ENCODE measurements at regions not wholly inside any gene's neighbourhood (a gene's known extent, or its start where the extent isn't known, plus 50 kb on each side); places are given as distances from the start of the nearest gene placed in this dataset.

DNA sequence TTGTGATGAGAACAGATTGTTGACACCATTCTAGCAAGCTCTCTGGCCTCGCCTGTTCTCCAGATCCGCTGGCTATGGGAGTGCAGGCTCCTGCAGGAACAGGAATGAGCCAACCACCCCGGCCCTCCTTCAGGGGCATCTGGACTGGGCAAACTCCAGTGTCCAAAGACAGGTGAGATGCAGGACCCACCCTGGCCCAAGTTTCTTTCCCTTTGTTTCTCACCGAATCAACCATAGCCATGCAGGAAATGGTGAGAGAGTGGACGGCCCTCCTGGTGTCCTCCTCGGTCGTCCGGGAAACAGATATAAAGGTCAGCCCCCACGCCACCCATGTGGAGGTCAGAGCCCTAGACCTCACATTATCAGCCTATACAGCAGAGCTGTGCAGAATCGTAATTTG, 108.6 kb upstream of the IRX2 start:
- Mint-ChIP-seq H3K4me3 (no peak overlapping the region), H3K36me3 (ENCODE audit: low read depth) (no peaks in the 10 kb centered on the region), H3K9me3 (peaks cover 13% of the 10 kb centered on the region), H3K4me1 (ENCODE audit: low read depth) (no peaks in the 10 kb centered on the region), H3K27ac (no peak overlapping the region), H3K27me3 (ENCODE audit: low read depth) (no peaks in the 10 kb centered on the region)

DNA sequence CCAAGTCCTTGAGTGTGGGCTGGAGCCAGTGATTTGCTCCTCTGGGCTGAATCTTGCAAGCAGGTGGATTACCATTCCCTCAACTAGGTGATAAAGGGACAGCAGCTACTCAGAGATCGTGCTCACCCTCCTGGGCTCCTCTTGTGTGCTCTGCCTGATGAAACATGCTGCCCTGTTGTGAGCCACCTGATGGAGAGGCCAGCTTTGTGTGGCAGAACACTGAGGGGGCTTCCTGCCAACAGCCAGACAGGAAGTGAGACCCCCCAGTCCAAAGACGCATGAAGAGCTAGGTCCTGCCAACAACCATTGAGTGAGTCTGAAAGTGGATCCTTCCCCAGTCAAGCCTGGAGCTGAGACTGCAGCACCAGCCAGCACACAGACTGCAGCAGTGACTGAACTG, 106.4 kb upstream of the IRX2 start:
- Mint-ChIP-seq H3K36me3 (ENCODE audit: low read depth) (no peaks in the 10 kb centered on the region), H3K4me1 (ENCODE audit: low read depth) (no peaks in the 10 kb centered on the region), H3K27me3 (ENCODE audit: low read depth) (no peaks in the 10 kb centered on the region), H3K9me3 (peaks cover 14% of the 10 kb centered on the region), H3K4me3 (no peak overlapping the region), H3K27ac (no peak overlapping the region)

DNA sequence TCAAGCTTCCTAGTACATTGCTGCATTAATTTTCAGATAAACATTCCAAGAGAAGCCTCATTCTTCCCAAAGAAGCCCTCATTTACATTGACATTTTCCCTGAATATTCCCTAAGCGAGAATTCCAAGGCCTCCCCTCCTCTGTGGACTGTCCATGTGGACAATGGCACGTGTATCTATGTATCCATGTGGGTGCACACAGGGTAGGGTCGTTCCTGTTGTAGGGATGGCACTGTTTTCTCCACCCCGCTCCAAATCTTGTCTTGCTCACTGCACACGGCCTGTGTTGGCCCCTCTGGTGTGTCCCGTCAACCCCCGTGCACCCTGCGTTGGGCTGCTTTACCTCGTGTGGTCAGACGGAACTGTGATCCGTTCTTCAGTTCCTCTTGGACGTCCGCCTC, 104.7 kb upstream of the IRX2 start:
- H3K9me3 Mint-ChIP-seq, result peaks cover 14% of the 10 kb centered on the region
- no peaks in the 10 kb centered on the region for H3K36me3 Mint-ChIP-seq (ENCODE audit: low read depth)
- no peak overlapping the region for H3K27ac Mint-ChIP-seq

DNA sequence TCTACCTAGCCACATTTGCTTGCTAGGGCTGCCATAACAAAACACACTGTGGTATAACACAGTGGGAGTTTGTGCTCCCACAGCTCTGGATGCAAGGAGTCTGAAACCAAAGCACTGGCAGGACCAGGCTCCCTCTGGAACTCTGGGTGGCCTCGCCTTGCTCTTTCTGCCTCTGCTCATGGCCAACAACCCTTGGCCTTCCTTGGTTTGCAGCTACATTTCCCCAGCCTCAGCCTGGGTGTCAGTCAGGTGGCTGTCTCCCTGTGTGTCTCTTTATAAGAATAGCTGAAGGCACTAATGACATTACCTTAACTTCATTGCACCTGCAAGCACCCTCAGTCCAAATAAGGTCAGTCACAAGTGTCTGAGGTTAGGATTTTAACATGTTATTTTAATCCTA, 101.0 kb upstream of the IRX2 start:
- no peaks in the 10 kb centered on the region for H3K36me3 Mint-ChIP-seq (ENCODE audit: low read depth)
- no peaks in the 10 kb centered on the region for H3K4me1 Mint-ChIP-seq (ENCODE audit: low read depth)
- no peaks in the 10 kb centered on the region for H3K27me3 Mint-ChIP-seq (ENCODE audit: low read depth)
- H3K27ac Mint-ChIP-seq, result no peak overlapping the region
- peaks cover 18% of the 10 kb centered on the region for H3K9me3 Mint-ChIP-seq
- H3K4me3 Mint-ChIP-seq, result no peak overlapping the region

More for the DNA sequence above, 104.7 kb upstream of the IRX2 start:
- no peaks in the 10 kb centered on the region for H3K27me3 Mint-ChIP-seq (ENCODE audit: low read depth)
- H3K4me3 Mint-ChIP-seq, result no peak overlapping the region
- no peaks in the 10 kb centered on the region for H3K4me1 Mint-ChIP-seq (ENCODE audit: low read depth)

DNA sequence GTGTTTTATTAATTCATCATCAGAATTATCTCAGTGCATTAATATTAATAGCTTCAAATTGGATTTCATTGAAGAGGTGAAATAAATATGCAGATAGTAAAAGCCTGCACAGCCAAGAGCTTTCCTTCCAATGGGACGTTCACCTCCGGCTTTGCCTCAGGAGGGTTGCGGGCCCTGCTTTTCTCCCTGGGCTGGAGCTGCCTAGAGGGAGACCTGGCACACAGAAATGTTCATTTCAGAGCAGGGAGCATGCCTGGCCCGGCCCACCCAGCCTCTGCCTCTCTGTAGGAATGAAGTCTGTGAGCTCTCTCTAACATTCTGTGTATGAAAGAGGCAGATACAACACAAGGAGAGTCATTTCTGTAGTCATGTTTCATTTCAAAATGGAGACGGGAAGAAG, 100.4 kb upstream of the IRX2 start:
- peaks cover 18% of the 10 kb centered on the region for H3K9me3 Mint-ChIP-seq
- no peaks in the 10 kb centered on the region for H3K4me1 Mint-ChIP-seq (ENCODE audit: low read depth)
- no peak overlapping the region for H3K4me3 Mint-ChIP-seq
- H3K36me3 Mint-ChIP-seq (ENCODE audit: low read depth), result no peaks in the 10 kb centered on the region
- H3K27me3 Mint-ChIP-seq (ENCODE audit: low read depth), result no peaks in the 10 kb centered on the region
- H3K27ac Mint-ChIP-seq, result no peak overlapping the region

DNA sequence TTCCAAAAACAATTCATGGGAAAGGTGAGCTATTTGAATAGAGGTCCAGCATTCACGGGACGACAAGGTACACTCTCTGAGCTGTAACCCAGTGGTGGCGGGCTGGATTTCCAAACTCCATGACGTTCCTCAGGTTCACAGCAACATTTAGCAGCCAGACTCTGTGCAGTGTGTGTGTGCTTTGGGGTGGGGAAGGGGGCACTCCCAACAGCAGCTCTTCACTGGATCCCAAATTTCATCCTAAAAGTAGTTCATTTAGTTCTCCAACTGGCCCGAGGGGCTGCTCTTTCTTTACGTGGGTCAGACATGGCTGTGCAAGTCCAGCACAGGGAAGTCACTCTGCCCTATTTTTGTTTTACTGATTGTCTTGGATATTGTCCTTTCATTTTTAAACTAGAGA, 98.0 kb upstream of the IRX2 start:
- no peaks in the 10 kb centered on the region for H3K4me1 Mint-ChIP-seq (ENCODE audit: low read depth)
- H3K36me3 Mint-ChIP-seq (ENCODE audit: low read depth), result no peaks in the 10 kb centered on the region
- H3K4me3 Mint-ChIP-seq, result no peak overlapping the region
- no peak overlapping the region for H3K27ac Mint-ChIP-seq
- peaks cover 12% of the 10 kb centered on the region for H3K9me3 Mint-ChIP-seq
- no peaks in the 10 kb centered on the region for H3K27me3 Mint-ChIP-seq (ENCODE audit: low read depth)

DNA sequence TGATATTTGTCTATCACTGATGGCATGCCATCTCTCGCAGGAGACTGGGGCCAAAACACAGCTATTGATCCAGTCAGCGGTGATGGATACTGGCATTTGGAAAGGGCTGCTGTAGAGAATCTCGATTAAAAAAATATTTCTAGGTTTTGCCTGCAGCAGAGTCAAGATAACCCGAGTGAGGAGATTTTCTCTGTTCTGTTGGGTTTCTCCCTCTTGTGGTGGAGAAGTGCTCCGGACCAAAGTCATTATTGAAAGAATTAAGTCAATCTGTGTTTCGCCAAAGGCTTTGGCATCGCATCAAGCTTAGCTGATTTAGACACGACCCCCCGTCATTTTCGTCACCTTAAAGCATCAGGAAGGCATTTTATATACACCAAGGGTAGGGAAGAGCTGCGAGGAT, 97.1 kb upstream of the IRX2 start:
- no peaks in the 10 kb centered on the region for H3K4me1 Mint-ChIP-seq (ENCODE audit: low read depth)
- no peaks in the 10 kb centered on the region for H3K27me3 Mint-ChIP-seq (ENCODE audit: low read depth)
- H3K4me3 Mint-ChIP-seq, result no peak overlapping the region
- peaks cover 12% of the 10 kb centered on the region for H3K9me3 Mint-ChIP-seq
- H3K27ac Mint-ChIP-seq, result no peak overlapping the region
- no peaks in the 10 kb centered on the region for H3K36me3 Mint-ChIP-seq (ENCODE audit: low read depth)

DNA sequence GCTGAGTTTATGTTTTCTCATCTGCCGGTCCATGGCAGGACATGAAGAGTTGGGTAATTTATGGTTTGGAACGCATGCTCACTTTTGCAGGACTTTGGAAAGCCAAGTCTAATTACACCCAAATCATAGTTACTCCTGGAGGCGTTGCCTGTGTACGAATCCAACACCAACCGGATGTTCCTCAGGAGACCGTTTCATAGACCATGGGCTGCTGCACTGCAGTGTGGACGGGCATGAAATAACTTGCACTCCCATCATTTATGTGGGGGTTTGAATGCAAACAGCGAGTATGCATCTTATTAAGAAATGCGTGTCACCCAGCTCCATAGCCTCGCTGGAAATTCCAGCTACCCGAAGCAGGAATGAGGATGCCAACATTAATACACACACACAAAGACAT, 96.1 kb upstream of the IRX2 start:
- H3K36me3 Mint-ChIP-seq (ENCODE audit: low read depth), result no peaks in the 10 kb centered on the region
- H3K27me3 Mint-ChIP-seq (ENCODE audit: low read depth), result no peaks in the 10 kb centered on the region
- peaks cover 12% of the 10 kb centered on the region for H3K9me3 Mint-ChIP-seq
- no peaks in the 10 kb centered on the region for H3K4me1 Mint-ChIP-seq (ENCODE audit: low read depth)
- H3K4me3 Mint-ChIP-seq, result no peak overlapping the region
- no peak overlapping the region for H3K27ac Mint-ChIP-seq

DNA sequence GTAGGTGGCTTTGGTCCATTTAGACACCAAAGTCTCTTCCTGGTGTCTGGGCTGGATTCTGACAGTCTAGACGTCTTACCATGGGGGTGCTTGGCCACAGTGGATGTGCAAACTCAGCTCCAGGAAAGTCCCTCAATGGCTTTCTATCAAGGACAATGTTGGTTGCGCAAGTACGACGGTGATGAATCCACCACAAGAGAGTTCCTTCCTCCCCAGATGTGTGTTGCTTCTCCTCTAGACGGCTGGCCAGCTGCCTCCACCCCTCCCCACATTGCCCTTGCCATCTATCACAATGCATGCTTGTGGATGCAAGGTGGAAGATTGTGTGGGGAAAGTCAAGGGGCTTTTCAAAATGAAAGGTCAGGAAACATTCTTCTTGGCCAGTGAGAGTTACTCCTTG, 89.7 kb upstream of the IRX2 start:
- no peak overlapping the region for H3K4me3 Mint-ChIP-seq
- H3K4me1 Mint-ChIP-seq (ENCODE audit: low read depth), result no peaks in the 10 kb centered on the region
- H3K36me3 Mint-ChIP-seq (ENCODE audit: low read depth), result no peaks in the 10 kb centered on the region
- no peaks in the 10 kb centered on the region for H3K27me3 Mint-ChIP-seq (ENCODE audit: low read depth)
- no peak overlapping the region for H3K27ac Mint-ChIP-seq
- peaks cover 10% of the 10 kb centered on the region for H3K9me3 Mint-ChIP-seq

DNA sequence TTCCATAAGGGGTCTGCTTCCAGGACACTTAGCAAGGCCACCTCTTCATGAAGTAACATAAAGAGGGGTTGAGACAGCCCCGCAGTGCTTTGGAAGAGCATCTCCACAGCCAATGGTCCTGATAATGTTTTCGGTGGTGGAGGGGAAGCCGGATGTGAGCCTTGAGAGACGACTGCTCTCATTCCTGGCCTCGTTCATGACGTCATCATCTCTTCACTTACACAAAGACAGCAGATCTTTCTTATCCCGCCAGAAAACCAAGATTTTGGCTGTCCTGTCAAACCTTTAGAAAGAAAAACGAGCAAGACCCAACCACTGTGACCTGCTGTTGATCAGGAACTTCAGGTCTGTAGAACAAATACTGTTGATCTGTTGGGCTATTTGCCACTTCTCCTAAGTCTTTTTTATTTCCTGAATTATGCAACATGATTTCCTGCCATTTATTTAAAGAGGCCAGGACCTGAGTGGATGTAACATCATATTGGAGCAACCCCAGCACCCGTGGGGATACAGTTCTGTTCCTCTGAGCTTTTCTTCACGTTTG, 89.0 kb upstream of the IRX2 start:
- Mint-ChIP-seq H3K27me3 (ENCODE audit: low read depth) (no peaks in the 10 kb centered on the region), H3K36me3 (ENCODE audit: low read depth) (no peaks in the 10 kb centered on the region), H3K9me3 (peaks cover 12% of the 10 kb centered on the region), H3K4me1 (ENCODE audit: low read depth) (no peaks in the 10 kb centered on the region), H3K4me3 (no peak overlapping the region), H3K27ac (no peak overlapping the region)

DNA sequence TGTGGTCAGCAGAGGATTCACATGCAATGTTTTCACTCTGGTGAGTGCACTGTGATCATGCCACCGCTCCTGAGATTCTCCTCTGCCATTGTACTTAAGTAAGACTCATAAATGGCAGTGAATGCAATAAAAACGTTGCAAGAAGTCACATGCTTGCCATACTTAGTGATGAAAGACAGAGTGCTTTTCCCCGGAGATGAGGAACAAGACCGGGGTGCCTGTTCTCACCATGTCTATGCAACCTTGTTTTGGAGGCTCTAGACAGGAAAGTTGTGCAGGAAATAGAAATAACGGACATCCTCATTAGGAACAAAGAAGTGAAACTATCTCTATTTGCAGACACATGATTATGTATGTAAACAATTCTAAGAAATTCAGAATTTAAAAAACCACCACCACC, 84.7 kb upstream of the IRX2 start:
- no peak overlapping the region for H3K27ac Mint-ChIP-seq
- no peak overlapping the region for H3K4me3 Mint-ChIP-seq
- H3K9me3 Mint-ChIP-seq, result peaks cover 15% of the 10 kb centered on the region
- H3K27me3 Mint-ChIP-seq (ENCODE audit: low read depth), result no peaks in the 10 kb centered on the region
- no peaks in the 10 kb centered on the region for H3K36me3 Mint-ChIP-seq (ENCODE audit: low read depth)
- H3K4me1 Mint-ChIP-seq (ENCODE audit: low read depth), result no peaks in the 10 kb centered on the region

DNA sequence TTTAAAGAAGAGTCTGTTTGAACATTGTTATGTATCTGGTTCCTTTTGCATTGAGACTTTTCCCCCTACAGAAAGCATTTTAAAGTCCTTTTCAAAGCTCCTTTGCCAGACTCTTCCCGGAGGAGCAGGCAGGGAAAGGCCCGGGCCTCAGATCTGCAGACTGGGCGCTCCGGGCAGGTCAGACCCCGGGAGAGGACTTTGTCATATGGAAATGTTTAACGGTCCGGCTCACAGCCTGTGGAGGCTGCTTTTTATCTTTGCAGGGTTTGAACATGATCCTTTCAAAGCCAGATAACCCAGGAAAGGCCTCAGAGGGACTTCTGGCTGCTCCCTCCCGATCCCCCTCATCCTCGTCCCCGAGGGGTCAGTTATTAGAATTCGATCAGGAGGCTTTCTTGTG, 82.1 kb upstream of the IRX2 start:
- Mint-ChIP-seq H3K27me3 (ENCODE audit: low read depth) (no peaks in the 10 kb centered on the region), H3K27ac (no peak overlapping the region), H3K9me3 (peaks cover 15% of the 10 kb centered on the region), H3K4me1 (ENCODE audit: low read depth) (no peaks in the 10 kb centered on the region), H3K4me3 (no peak overlapping the region), H3K36me3 (ENCODE audit: low read depth) (no peaks in the 10 kb centered on the region)

DNA sequence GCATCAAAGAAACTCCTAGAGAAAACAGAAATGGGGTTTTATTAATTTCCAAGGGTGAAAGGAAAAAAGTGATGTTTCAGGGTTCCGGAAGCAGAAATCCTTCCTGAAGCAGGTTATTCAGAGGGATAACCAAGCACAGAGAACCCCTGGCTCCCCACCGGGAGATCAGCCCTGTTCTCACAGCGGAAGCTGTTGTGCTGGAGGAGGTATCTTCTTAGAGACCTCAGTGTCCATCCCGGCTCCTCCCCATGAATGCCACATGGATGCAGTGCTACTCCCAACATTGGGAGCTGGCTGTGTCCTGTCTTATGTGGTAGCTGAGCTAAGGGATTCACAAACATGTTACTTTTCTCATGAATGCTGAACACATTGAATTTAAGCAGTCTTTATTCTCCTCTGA, 80.9 kb upstream of the IRX2 start:
- Mint-ChIP-seq H3K4me1 (ENCODE audit: low read depth) (no peaks in the 10 kb centered on the region), H3K4me3 (no peak overlapping the region), H3K9me3 (peaks cover 5% of the 10 kb centered on the region), H3K36me3 (ENCODE audit: low read depth) (no peaks in the 10 kb centered on the region), H3K27ac (no peak overlapping the region), H3K27me3 (ENCODE audit: low read depth) (no peaks in the 10 kb centered on the region)

DNA sequence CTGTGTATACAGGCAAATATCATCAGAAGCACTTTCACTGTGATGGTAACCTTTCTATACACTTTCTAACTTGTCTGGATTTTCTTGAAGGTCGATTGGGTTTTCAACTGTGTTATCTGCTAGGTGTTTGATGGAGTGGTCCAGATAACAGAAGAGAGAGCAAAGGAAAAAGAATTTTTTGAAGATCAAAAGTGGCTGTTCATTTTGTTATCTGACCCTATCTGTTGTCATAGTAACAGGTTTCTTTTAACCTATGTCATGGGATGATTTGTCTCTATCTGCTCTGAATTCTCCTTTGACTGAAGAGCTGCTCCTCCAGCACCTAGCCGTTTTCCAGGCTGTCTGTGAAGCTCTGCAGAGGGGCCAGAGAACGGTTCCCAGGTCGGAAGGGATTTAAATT, 77.8 kb upstream of the IRX2 start:
- no peaks in the 10 kb centered on the region for H3K27me3 Mint-ChIP-seq (ENCODE audit: low read depth)
- peaks cover 6% of the 10 kb centered on the region for H3K9me3 Mint-ChIP-seq
- H3K4me3 Mint-ChIP-seq, result no peak overlapping the region
- no peak overlapping the region for H3K27ac Mint-ChIP-seq
- H3K36me3 Mint-ChIP-seq (ENCODE audit: low read depth), result no peaks in the 10 kb centered on the region
- no peaks in the 10 kb centered on the region for H3K4me1 Mint-ChIP-seq (ENCODE audit: low read depth)

DNA sequence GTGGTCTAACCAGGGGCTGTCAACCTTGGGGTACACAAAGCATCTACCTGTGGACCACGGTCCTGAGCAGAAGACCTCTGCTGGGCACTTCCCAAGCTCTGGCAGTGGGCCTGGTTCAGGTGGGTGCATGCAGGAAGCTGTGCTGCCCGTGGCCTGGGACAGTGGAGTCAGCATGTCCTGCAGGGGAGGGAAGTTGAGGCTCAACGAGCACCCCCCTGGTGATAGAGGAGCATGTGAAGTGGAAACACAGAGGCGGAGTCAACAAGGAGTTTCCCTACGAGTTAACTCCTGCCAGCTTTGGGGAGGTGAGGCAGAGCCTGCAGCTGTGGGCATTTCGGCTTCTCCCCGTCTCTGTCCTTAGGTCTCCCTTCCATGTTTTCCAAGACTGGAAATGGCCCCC, 67.5 kb upstream of the IRX2 start:
- Mint-ChIP-seq H3K9me3 (peaks cover 6% of the 10 kb centered on the region), H3K36me3 (ENCODE audit: low read depth) (no peaks in the 10 kb centered on the region), H3K27ac (no peak overlapping the region), H3K4me3 (no peak overlapping the region), H3K27me3 (ENCODE audit: low read depth) (no peaks in the 10 kb centered on the region), H3K4me1 (ENCODE audit: low read depth) (no peaks in the 10 kb centered on the region)

DNA sequence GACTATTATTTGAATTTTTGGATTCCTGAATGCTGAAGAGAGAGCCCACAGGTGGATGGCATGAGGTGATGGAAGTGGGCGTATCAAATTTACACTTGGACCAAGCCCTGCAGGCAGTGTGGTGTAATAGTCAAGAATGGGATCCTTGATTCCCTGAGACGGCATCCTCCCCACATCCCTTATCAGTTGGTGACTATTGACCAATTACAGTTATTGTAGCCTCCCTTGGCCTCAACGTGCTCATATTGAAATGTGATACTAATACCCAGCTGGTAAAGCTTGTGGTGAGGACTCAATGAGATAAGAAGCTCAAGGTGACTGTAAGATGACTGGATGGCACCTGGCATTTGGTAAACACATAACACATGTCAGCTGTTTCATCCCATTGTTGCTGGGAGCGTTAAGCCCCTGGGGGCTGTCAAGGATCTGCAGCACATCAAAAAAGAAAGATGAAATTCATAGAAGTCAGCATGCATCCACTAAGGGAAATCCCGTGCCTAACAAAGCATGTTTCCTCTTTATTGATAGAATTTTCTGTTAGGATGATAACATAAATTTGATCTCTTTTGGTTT, 65.6 kb upstream of the IRX2 start:
- Mint-ChIP-seq H3K36me3 (ENCODE audit: low read depth) (no peaks in the 10 kb centered on the region), H3K27ac (no peak overlapping the region), H3K4me1 (ENCODE audit: low read depth) (no peaks in the 10 kb centered on the region), H3K27me3 (ENCODE audit: low read depth) (no peaks in the 10 kb centered on the region), H3K4me3 (no peak overlapping the region), H3K9me3 (peaks cover 4% of the 10 kb centered on the region)
